ENCODE measurements at regions not wholly inside any gene's neighbourhood (a gene's known extent, or its start where the extent isn't known, plus 50 kb on each side); places are given as distances from the start of the nearest gene placed in this dataset.

DNA sequence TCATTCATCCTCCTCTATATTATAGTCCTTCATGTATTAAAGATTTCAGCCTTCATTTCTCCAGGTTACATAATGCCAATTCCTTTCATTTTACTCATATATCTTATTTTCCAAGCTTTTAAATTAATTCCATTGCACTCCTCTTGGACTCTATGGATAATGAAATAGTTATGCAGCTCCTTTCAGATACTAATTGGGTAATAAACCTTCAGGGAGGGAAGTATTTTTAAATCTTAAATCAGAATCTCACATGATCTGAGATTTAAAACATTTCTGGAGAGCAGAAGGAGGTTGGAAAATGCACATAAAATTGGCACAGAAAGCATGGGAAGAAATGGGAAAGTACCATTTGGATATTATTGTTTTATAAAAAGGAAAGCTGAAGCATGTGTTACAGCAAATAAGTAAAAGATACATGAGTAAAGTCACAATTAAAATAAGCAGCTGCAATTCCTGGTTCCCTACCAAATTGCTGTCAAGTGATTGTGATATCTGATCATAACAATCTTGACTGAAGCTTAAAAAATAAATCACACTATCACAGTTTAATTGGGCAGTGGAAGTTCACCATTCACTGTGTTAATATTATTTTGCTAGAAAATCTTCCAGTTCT lies 257.9 kb upstream of the NREP start:
- Histone ChIP-seq H3K9me3 (ENCODE audit: severe bottlenecking) (no peaks in the 10 kb centered on the region), H3K27me3 (ENCODE audit: insufficient read depth, poor library complexity, severe bottlenecking) (no peaks in the 10 kb centered on the region)
- ATAC-seq (ENCODE audit: low read depth), result no peak

DNA sequence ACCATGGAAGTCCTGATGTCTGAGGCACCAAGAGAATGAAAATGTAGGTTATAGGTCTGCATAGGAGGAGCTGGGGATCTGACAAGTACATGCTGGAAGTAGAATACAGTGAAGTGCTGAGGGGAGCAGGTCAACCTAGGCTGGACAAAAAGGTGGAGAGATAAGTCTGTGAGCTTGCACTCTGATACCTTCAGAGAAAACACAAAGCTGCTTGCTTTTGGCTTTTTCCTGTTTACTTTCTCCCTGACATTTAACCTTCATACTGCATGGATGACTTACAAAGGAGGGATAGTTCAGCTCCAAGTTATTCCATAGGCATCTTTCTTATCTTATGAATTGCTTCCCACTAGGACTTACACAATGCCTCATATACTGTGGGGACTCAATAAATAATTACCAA lies 256.7 kb upstream of the NREP start:
- H3K4me1 ChIP-seq (ENCODE audit: insufficient read depth, poor library complexity, severe bottlenecking), result no peaks in the 10 kb centered on the region
- DNase-seq (ENCODE audit: low spot score), result no peak
- no peaks in the 10 kb centered on the region for H3K27me3 ChIP-seq (ENCODE audit: insufficient read depth, poor library complexity, severe bottlenecking)
- H3K9me3 ChIP-seq (ENCODE audit: severe bottlenecking), result no peaks in the 10 kb centered on the region
- H3K27ac ChIP-seq (ENCODE audit: poor library complexity, severe bottlenecking), result no peak overlapping the region
- H3K4me3 ChIP-seq (ENCODE audit: severe bottlenecking), result no peak overlapping the region
- ATAC-seq (ENCODE audit: low read depth), result no peak
- TF ChIP-seq, protein P1, sequence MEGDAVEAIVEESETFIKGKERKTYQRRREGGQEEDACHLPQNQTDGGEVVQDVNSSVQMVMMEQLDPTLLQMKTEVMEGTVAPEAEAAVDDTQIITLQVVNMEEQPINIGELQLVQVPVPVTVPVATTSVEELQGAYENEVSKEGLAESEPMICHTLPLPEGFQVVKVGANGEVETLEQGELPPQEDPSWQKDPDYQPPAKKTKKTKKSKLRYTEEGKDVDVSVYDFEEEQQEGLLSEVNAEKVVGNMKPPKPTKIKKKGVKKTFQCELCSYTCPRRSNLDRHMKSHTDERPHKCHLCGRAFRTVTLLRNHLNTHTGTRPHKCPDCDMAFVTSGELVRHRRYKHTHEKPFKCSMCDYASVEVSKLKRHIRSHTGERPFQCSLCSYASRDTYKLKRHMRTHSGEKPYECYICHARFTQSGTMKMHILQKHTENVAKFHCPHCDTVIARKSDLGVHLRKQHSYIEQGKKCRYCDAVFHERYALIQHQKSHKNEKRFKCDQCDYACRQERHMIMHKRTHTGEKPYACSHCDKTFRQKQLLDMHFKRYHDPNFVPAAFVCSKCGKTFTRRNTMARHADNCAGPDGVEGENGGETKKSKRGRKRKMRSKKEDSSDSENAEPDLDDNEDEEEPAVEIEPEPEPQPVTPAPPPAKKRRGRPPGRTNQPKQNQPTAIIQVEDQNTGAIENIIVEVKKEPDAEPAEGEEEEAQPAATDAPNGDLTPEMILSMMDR (IDR thresholded peaks at IDR 0.05; ENCODE audit: poor library complexity, severe bottlenecking), result no peak
- no peaks in the 10 kb centered on the region for H3K36me3 ChIP-seq (ENCODE audit: low read depth)

More for the DNA sequence above, 257.9 kb upstream of the NREP start:
- no peak for DNase-seq (ENCODE audit: low spot score)
- TF ChIP-seq, protein P1 (IDR thresholded peaks at IDR 0.05; ENCODE audit: poor library complexity, severe bottlenecking), result no peak
- Histone ChIP-seq H3K4me1 (ENCODE audit: insufficient read depth, poor library complexity, severe bottlenecking) (no peaks in the 10 kb centered on the region), H3K4me3 (ENCODE audit: severe bottlenecking) (no peak overlapping the region), H3K36me3 (ENCODE audit: low read depth) (no peaks in the 10 kb centered on the region), H3K27ac (ENCODE audit: poor library complexity, severe bottlenecking) (no peak overlapping the region)

DNA sequence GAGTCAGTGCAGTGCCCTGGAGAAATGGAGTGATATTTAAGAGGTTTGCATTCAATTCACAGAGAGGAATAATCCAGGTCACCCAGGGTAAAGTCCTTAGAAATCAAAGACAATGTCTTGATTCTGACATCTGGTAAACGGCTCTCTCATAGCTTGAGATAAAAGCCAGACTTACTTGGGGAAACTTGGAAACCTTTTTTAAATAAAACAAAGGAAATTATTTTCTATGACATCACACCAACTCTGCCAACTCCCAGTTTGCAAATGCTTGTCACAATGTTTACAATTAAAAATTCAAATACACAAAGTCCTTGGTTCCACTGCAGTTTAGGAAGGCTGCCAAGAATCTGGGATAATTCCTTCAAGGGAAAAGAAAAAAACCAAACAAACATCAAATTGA lies 255.1 kb upstream of the NREP start:
- no peaks in the 10 kb centered on the region for H3K9me3 ChIP-seq (ENCODE audit: severe bottlenecking)
- H3K4me1 ChIP-seq (ENCODE audit: insufficient read depth, poor library complexity, severe bottlenecking), result no peaks in the 10 kb centered on the region
- ATAC-seq (ENCODE audit: low read depth), result no peak
- no peaks in the 10 kb centered on the region for H3K27me3 ChIP-seq (ENCODE audit: insufficient read depth, poor library complexity, severe bottlenecking)
- H3K36me3 ChIP-seq (ENCODE audit: low read depth), result no peaks in the 10 kb centered on the region
- no peak overlapping the region for H3K27ac ChIP-seq (ENCODE audit: poor library complexity, severe bottlenecking)
- H3K4me3 ChIP-seq (ENCODE audit: severe bottlenecking), result no peak overlapping the region
- DNase-seq (ENCODE audit: low spot score), result no peak
- TF ChIP-seq, protein P1 (IDR thresholded peaks at IDR 0.05; ENCODE audit: poor library complexity, severe bottlenecking), result no peak

DNA sequence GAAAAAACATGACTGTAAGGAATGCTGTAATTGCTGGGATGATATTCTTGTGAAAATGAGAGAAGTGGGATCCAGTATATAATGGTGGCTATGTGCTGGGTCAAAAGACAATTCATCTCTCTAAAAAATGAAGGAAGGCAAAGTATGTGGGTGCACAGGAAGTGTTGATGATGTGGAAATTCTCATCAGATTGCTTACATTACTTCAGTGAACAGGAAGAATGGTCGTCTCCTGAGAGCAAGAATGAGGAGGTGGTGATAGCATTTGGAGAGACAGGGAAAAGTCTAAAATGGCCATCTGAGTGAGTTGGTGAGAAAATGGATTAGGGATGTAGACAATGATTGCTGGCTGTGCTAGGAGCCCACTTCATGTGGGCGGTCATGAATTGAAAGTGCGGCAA lies 253.5 kb upstream of the NREP start:
- DNase-seq (ENCODE audit: low spot score), result no peak

DNA sequence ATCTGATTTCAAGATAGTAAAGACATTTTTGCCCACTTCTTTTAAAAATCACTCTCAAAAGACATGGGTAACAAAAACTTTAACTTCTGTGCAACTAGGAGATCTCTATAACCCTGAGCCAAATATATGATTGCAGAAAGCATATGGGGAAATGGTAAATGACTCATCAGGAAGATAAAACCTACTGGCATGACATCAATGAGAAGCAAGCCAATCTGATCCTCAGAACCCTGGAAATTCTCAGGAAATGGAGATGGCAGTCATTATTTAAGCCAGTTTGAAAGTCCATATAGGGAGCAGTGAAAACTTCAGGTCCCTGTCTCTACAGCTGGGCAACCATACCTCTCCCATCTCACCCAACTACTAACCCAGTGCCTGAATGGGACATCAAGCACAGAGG lies 249.7 kb upstream of the NREP start:
- peak; percentile 45; the same call in 1 of the 3 replicates for ATAC-seq (ENCODE audit: low read depth)
- Histone ChIP-seq H3K36me3 (ENCODE audit: low read depth) (no peaks in the 10 kb centered on the region), H3K4me1 (ENCODE audit: insufficient read depth, poor library complexity, severe bottlenecking) (peaks cover 25% of the 10 kb centered on the region), H3K9me3 (ENCODE audit: severe bottlenecking) (no peaks in the 10 kb centered on the region), H3K4me3 (ENCODE audit: severe bottlenecking) (no peak overlapping the region), H3K27me3 (ENCODE audit: insufficient read depth, poor library complexity, severe bottlenecking) (no peaks in the 10 kb centered on the region), H3K27ac (ENCODE audit: poor library complexity, severe bottlenecking) (no peak overlapping the region)
- no peak for DNase-seq (ENCODE audit: low spot score)
- TF ChIP-seq, protein P1 (IDR thresholded peaks at IDR 0.05; ENCODE audit: poor library complexity, severe bottlenecking), result no peak

More for the DNA sequence above, 253.5 kb upstream of the NREP start:
- Histone ChIP-seq H3K4me1 (ENCODE audit: insufficient read depth, poor library complexity, severe bottlenecking) (peaks cover 12% of the 10 kb centered on the region), H3K36me3 (ENCODE audit: low read depth) (no peaks in the 10 kb centered on the region), H3K27me3 (ENCODE audit: insufficient read depth, poor library complexity, severe bottlenecking) (no peaks in the 10 kb centered on the region), H3K27ac (ENCODE audit: poor library complexity, severe bottlenecking) (no peak overlapping the region), H3K9me3 (ENCODE audit: severe bottlenecking) (no peaks in the 10 kb centered on the region), H3K4me3 (ENCODE audit: severe bottlenecking) (no peak overlapping the region)
- no peak for ATAC-seq (ENCODE audit: low read depth)
- TF ChIP-seq, protein P1 (IDR thresholded peaks at IDR 0.05; ENCODE audit: poor library complexity, severe bottlenecking), result no peak
